Heart left ventricle (tissue), 16 donors: ENCODE measurements at regions not wholly inside any gene's neighbourhood (a gene's known extent, or its start where the extent isn't known, plus 50 kb on each side); places are given as distances from the start of the nearest gene placed in this dataset.

Experiments
- ATAC-seq, 4 donors: fragments of 200-7000 bp; cut with Tn5 transposase; one replicate each; pipeline ENCODE4 v1.9.1; 2020 to 2022; ENCODE audit warnings: moderate library complexity in 4 of 4, mild to moderate bottlenecking in 3 of 4, moderate number of reproducible peaks in 1 of 4
- DNase-seq, 5 donors: peaks; one replicate each; pipeline ENCODE4 v3.0.0-alpha.2; 2020
- H3K27ac ChIP-seq, 12 donors: fragments of 200-600 bp; sonication (generic) in 4 of 12; one replicate each; pipeline versions ENCODE4 v1.5.0 to v1.8.0; 2016 to 2022; ENCODE audit warnings: mild to moderate bottlenecking in 2 of 12
- H3K27me3 ChIP-seq, 9 donors: fragments of 200-600 bp; sonication (generic) in 2 of 9; one replicate each; pipeline versions ENCODE4 v1.5.1 to v1.8.0; 2016 to 2022; ENCODE audit warnings: mild to moderate bottlenecking in 3 of 9
- H3K36me3 ChIP-seq, 9 donors: fragments of 200-600 bp; sonication (generic) in 2 of 9; one replicate each; pipeline versions ENCODE4 v1.5.0 to v1.8.0; 2018 to 2022; ENCODE audit warnings: mild to moderate bottlenecking in 2 of 9
- H3K4me1 ChIP-seq, 12 donors: fragments of 200-600 bp; sonication (generic) in 4 of 12; one replicate each; pipeline versions ENCODE4 v1.5.0 to v1.8.0; 2016 to 2022; ENCODE audit warnings: mild to moderate bottlenecking in 3 of 12
- H3K4me3 ChIP-seq, 12 donors: fragments of 200-600 bp; sonication (generic) in 4 of 12; one replicate each; pipeline versions ENCODE4 v1.5.0 to v1.8.0; 2017 to 2022; ENCODE audit warnings: mild to moderate bottlenecking in 9 of 12, moderate library complexity in 4 of 12
- H3K9me3 ChIP-seq, 12 donors: fragments of 200-600 bp; sonication (generic) in 4 of 12; one replicate each; pipeline versions ENCODE4 v1.5.0 to v1.8.0; 2016 to 2022; ENCODE audit warnings: mild to moderate bottlenecking in 1 of 12
- POLR2A ChIP-seq, 2 donors: fragments of 450-650 bp; IDR thresholded peaks; one replicate each; pipeline ENCODE4 v1.6.1; 2017; ENCODE audit warnings: antibody characterized with exemption in 2 of 2, mild to moderate bottlenecking in 2 of 2, moderate library complexity in 2 of 2
- WGBS, 4 donors: extraction: QIAGEN DNeasy Blood & Tissue Kit in 2 of 4; methylation state at CpG; one replicate each; pipeline versions ENCODE4 v1.1.5 to v1.1.7; 2013 to 2018; 5-methylcytosine and 5-hydroxymethylcytosine counted together
- intact Hi-C, 10 donors: fragments of 100-400 bp; cut with DNase I; formaldehyde crosslinking; loops; one replicate each; pipeline versions ENCODE4 v1.11.1 to v1.14.2; 2022
- TF ChIP-seq, protein P1 (sequence below), 12 donors: fragments of 200-600 bp; sonication (generic) in 4 of 12; IDR thresholded peaks; one replicate each; pipeline versions ENCODE4 v1.5.0 to v1.8.0; 2018 to 2022; ENCODE audit warnings: antibody characterized with exemption in 12 of 12, mild to moderate bottlenecking in 5 of 12
- donor health status: ischemic (EF 13 %, LVEDD 7.1; RV severe dilation, severe dysfunction).
- donor health status: healthy with polysubstance abuse.
- donor health status: DM: no; HTN: yes; CAD: no.
- donor health status: DM: no; HTN: no; CAD: no.
- donor health status: ischemic (EF 25% LVEDD 6.9; RV normal size, moderate dysfunction).
- donor health status: ischemic (EF 25% LVEDD 5.7; RV mildly dilated, moderate dysfunction).
- donor health status: healthy.
- donor health status: DM: yes; HTN: yes; CAD: no.
- donor health status: ischemic (EF 35%, LVEDD 5.7; RV mildly dilated, moderate dysfunction).
- donor health status: nonischemic (EF 11% LVEDD 7.7; RV severe dilation, severe dysfunction).
- donor health status: DM: yes; HTN: yes; CAD: no.
- donor health status: PGD.
- donor health status: ischemic (EF 29% LVEDD 5.4; RV normal size, mild dysfunction).
- donor health status: nonischemic (EF 23%, LVEDD 6.1; RV moderate dilation, normal function).

DNA sequence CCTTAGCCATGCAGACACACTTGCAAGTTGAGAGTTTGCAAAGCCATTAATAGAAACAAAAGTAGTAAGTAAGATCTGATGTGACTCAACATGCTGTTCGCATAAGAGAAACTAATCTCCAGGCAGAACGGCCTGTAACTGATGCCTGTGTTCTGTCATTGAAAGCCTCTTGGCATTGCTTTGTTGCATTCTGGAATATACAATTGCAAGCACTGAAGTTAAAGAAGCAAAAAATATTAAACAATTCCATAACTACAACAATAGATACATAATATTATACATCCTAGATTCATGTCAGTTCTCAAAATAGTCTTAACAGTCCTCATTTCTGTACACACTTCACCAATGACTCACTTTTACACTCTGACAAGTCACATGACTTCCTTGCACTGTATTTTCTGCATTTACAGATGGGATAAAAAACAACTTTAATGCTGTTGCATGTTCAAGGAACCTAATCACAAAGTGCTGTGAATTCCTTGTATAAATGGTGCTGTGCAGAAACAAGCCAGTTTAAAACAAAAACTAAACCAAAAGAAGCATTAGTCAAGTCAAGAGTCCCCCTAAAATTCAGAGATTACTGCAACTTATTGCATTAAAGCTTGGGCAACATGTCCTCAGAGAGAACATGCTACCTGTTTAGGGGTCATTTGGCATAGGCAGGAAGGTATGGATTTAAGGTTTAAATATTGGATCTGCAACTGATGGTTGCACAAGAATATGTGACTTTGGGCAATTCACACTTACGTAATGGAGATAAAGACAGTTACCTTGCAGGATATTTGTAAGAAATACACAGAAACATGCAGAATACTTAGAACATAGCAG, 79.5 kb upstream of the SERP2 start:
- peak overlapping the region in 10 of 12 donors; percentile 9 to 74 (median 26) for H3K27ac ChIP-seq
- no peaks in the 10 kb centered on the region for H3K36me3 ChIP-seq
- intact Hi-C loops, result loop anchor here in 2 of 10 donors (10.0 kb wide), 2 partner anchors 71 to 141 kb away; no protein-coding TSS in a partner anchor
- H3K9me3 ChIP-seq, result no peaks in the 10 kb centered on the region
- peaks cover 0 to 39% (median 22%) of the 10 kb centered on the region in 12 donors for H3K4me1 ChIP-seq
- no peaks in the 10 kb centered on the region for H3K27me3 ChIP-seq
- no peak overlapping the region for H3K4me3 ChIP-seq
- peak; percentile 35 to 73 (median 56) for ATAC-seq
- no peak for DNase-seq
- WGBS, 4 donors, result 41 to 77% (median 50%) methylated on average over 3 of the region's 3 CpGs
- TF ChIP-seq POLR2A (IDR thresholded peaks at IDR 0.05), result no peak
- TF ChIP-seq, protein P1, sequence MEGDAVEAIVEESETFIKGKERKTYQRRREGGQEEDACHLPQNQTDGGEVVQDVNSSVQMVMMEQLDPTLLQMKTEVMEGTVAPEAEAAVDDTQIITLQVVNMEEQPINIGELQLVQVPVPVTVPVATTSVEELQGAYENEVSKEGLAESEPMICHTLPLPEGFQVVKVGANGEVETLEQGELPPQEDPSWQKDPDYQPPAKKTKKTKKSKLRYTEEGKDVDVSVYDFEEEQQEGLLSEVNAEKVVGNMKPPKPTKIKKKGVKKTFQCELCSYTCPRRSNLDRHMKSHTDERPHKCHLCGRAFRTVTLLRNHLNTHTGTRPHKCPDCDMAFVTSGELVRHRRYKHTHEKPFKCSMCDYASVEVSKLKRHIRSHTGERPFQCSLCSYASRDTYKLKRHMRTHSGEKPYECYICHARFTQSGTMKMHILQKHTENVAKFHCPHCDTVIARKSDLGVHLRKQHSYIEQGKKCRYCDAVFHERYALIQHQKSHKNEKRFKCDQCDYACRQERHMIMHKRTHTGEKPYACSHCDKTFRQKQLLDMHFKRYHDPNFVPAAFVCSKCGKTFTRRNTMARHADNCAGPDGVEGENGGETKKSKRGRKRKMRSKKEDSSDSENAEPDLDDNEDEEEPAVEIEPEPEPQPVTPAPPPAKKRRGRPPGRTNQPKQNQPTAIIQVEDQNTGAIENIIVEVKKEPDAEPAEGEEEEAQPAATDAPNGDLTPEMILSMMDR (IDR thresholded peaks at IDR 0.05), result no peak

DNA sequence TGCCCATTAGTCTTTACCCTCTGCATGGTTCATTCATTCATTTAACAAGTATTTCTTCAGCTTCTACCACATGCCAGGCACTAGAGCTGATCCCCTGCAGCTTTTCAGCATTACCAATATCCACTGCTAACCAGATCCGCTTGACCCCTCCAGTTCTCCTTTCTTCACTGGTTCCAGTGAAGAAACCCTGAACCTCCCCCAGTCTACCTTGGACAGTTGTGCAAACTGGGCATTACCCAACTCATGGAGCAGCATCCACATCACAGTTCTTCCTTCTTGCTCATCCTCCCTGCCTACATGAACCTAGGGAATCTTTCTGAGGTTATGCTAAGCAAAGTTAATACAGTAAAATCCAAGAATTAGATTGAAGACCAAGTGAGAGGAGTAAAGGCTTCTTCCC, 78.7 kb upstream of the SERP2 start:
- DNase-seq (no peak), ATAC-seq (no peak)
- 94 to 99% (median 96%) methylated on average over 1 of the region's 1 CpG for WGBS, 4 donors
- no peaks in the 10 kb centered on the region for H3K9me3 ChIP-seq
- no peaks in the 10 kb centered on the region for H3K36me3 ChIP-seq
- H3K27me3 ChIP-seq, result no peaks in the 10 kb centered on the region
- intact Hi-C loops, result loop anchor here in 3 of 10 donors (5.0 to 10.0 kb wide), 3 partner anchors 70 to 140 kb away; no protein-coding TSS in a partner anchor
- peak overlapping the region in 1 of 12 donors; percentile 4 for H3K27ac ChIP-seq
- H3K4me3 ChIP-seq, result no peak overlapping the region
- H3K4me1 ChIP-seq, result peaks cover 0 to 39% (median 22%) of the 10 kb centered on the region in 12 donors
- TF ChIP-seq, protein P1 (IDR thresholded peaks at IDR 0.05), result no peak
- TF ChIP-seq POLR2A (IDR thresholded peaks at IDR 0.05), result no peak

DNA sequence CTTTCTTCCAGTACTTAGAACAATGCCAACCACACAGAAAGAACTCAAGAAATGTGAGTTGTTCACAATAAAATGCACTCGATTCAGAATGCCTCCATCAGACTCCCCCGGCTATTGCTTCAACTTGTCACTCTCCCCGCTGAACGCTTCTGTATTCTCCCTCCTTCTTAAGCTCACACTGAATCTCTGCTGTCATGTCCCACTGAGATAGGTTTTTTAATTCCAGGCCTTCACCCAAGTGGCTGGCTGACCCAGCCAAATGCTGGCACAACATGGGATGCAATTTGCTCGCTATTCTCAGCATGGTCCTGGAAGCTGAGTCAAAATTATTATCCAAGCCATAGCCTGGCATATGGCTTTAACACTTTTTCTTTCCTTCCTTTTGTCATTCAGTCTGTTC, 76.8 kb upstream of the SERP2 start:
- ATAC-seq, result peak; percentile 30 to 63 (median 46)
- WGBS, 4 donors, result 52 to 65% (median 58%) methylated on average over 5 of the region's 5 CpGs
- H3K27ac ChIP-seq, result peak overlapping the region in 11 of 12 donors; percentile 24 to 67 (median 50)

DNA sequence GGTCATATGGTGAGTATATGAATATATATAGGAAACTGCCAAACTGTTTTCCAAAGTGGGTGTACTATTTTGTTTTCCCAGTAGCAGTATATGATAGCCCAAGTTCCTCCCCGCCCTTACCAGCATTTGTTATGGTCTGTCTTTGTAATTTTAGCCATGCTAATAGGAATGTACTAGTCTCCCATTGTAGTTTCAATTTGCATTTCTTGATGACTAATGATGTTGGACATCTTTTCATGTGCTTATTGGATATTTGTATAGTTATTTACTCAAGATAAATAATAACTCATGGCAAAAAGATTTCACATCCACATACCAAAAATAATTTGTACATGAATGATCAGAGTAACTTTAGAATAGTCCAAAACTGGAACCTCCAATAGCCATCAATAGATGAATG, 75.3 kb upstream of the SERP2 start:
- Histone ChIP-seq H3K27me3 (no peaks in the 10 kb centered on the region), H3K4me1 (peaks cover 6 to 54% (median 42%) of the 10 kb centered on the region in 12 donors), H3K9me3 (no peaks in the 10 kb centered on the region), H3K4me3 (no peak overlapping the region), H3K36me3 (no peaks in the 10 kb centered on the region), H3K27ac (no peak overlapping the region)
- 94 to 100% (median 97%) methylated on average over 1 of the region's 1 CpG for WGBS, 4 donors
- TF ChIP-seq, protein P1 (IDR thresholded peaks at IDR 0.05), result no peak
- no peak for TF ChIP-seq POLR2A (IDR thresholded peaks at IDR 0.05)
- intact Hi-C loops, result loop anchor here in 3 of 10 donors (5.0 to 10.0 kb wide), 3 partner anchors 66 to 136 kb away; no protein-coding TSS in a partner anchor
- DNase-seq (no peak), ATAC-seq (no peak)

More for the DNA sequence above, 76.8 kb upstream of the SERP2 start:
- H3K27me3 ChIP-seq, result no peaks in the 10 kb centered on the region
- H3K9me3 ChIP-seq, result no peaks in the 10 kb centered on the region
- H3K4me1 ChIP-seq, result peaks cover 4 to 52% (median 39%) of the 10 kb centered on the region in 12 donors
- peak in 1 of 5 donors; percentile 35 for DNase-seq
- intact Hi-C loops, result loop anchor here in 3 of 10 donors (5.0 to 10.0 kb wide), 3 partner anchors 68 to 138 kb away; no protein-coding TSS in a partner anchor
- TF ChIP-seq POLR2A (IDR thresholded peaks at IDR 0.05), result no peak
- TF ChIP-seq, protein P1 (IDR thresholded peaks at IDR 0.05), result no peak
- no peaks in the 10 kb centered on the region for H3K36me3 ChIP-seq
- no peak overlapping the region for H3K4me3 ChIP-seq
